Neural cell (in vitro differentiated cells): ENCODE measurements at regions not wholly inside any gene's neighbourhood (a gene's known extent, or its start where the extent isn't known, plus 50 kb on each side); places are given as distances from the start of the nearest gene placed in this dataset.

ENCODE experiments used
- CTCF ChIP-seq: fragments of 450-650 bp; IDR thresholded peaks from 2 replicates; pipeline ENCODE4 v1.5.1; 2014; ENCODE audit warnings: antibody characterized with exemption, mild to moderate bottlenecking, moderate library complexity; ENCODE audit not compliant: poor library complexity, severe bottlenecking
- MXI1 ChIP-seq: fragments of 450-650 bp; conservative IDR thresholded peaks from 2 replicates; pipeline ENCODE4 v1.6.1; 2014; ENCODE audit warnings: antibody characterized with exemption, mild to moderate bottlenecking; ENCODE audit not compliant: poor library complexity, severe bottlenecking
- POLR2AphosphoS5 ChIP-seq: IDR thresholded peaks from 2 replicates; pipeline ENCODE4 v1.6.1; 2012
- REST ChIP-seq: IDR thresholded peaks from 2 replicates; pipeline ENCODE4 v1.6.1; 2012; ENCODE audit warnings: borderline replicate concordance
- SMC3 ChIP-seq: fragments of 450-650 bp; conservative IDR thresholded peaks from 2 replicates; pipeline ENCODE4 v1.6.1; 2014; ENCODE audit warnings: antibody characterized with exemption, mild to moderate bottlenecking, moderate library complexity; ENCODE audit not compliant: poor library complexity

- no peak for TF ChIP-seq SMC3
- no peak for TF ChIP-seq CTCF
- no peak for TF ChIP-seq POLR2AphosphoS5
- TF ChIP-seq MXI1, result no peak
- no peak for TF ChIP-seq REST
These were observed 209.2 kb upstream of the GADL1 start for GRCh38 chr3:31103623-31104180.
